SK-N-SH (cell line): ENCODE measurements at regions not wholly inside any gene's neighbourhood (a gene's known extent, or its start where the extent isn't known, plus 50 kb on each side); places are given as distances from the start of the nearest gene placed in this dataset.

Experiments
- CTCF ChIA-PET: fragments of 300-600, 350-600 bp; formaldehyde crosslinking; extraction: SDS; loops from one replicate; lab custom pipeline; 2021; lab: Yijun Ruan, JAX
- POLR2A ChIA-PET: fragments of 350-600 bp; sonication (Branson Sonifier 250); formaldehyde crosslinking; extraction: SDS; loops from one replicate; lab custom pipeline; 2020; ENCODE audit warnings: antibody characterized with exemption, inconsistent platforms; lab: Yijun Ruan, JAX
- DNase-seq: peaks from one replicate; pipeline ENCODE4 v3.0.0; 2012
- H2AFZ ChIP-seq: fragments of 200-600 bp; sonication (generic); 2 replicates; pipeline ENCODE4 v1.8.1; 2016; ENCODE audit warnings: antibody characterized with exemption, mild to moderate bottlenecking, low read depth
- H3F3A ChIP-seq: fragments of 200-600 bp; sonication (generic); replicated peaks from 2 replicates; pipeline ENCODE3; 2016; ENCODE audit warnings: antibody characterized with exemption, mild to moderate bottlenecking; ENCODE audit not compliant: insufficient read depth
- H3K27ac ChIP-seq, 2 experiments: fragments of 200-500 bp in 1 of 2; fragments of 200-600 bp in 1 of 2; sonication (Bioruptor generic) in 1 of 2; sonication (generic), shearing (Covaris generic) in 1 of 2; 2 replicates each; pipeline versions ENCODE4 v1.5.1 to v1.6.1; 2014 to 2016; ENCODE audit warnings: low read depth in 2 of 2, inconsistent platforms in 1 of 2, low read length in 1 of 2, mild to moderate bottlenecking in 1 of 2, mixed read lengths in 1 of 2
- H3K27me3 ChIP-seq: fragments of 200-600 bp; sonication (generic), shearing (Covaris generic); 2 replicates; pipeline ENCODE4 v1.6.1; 2016; ENCODE audit warnings: mixed run types; ENCODE audit not compliant: insufficient read depth
- H3K36me3 ChIP-seq, 2 experiments: fragments of 200-500 bp in 1 of 2; fragments of 200-600 bp in 1 of 2; sonication (Bioruptor generic) in 1 of 2; sonication (generic) in 1 of 2; replicated peaks in 1 of 2; 2 replicates each; pipeline versions ENCODE3 to v1.5.1; 2014 to 2016; ENCODE audit warnings: low read length in 1 of 2, mild to moderate bottlenecking in 1 of 2; ENCODE audit not compliant: insufficient read depth in 2 of 2, control insufficient read depth in 1 of 2
- H3K4me1 ChIP-seq, 2 experiments: fragments of 200-500 bp in 1 of 2; fragments of 200-600 bp in 1 of 2; sonication (Bioruptor generic) in 1 of 2; sonication (generic), shearing (Covaris generic) in 1 of 2; 2 replicates each; pipeline versions ENCODE4 v1.5.1 to v1.6.1; 2014 to 2016; ENCODE audit warnings: low read depth in 1 of 2, low read length in 1 of 2, mixed run types in 1 of 2; ENCODE audit not compliant: insufficient read depth in 2 of 2, control insufficient read depth in 1 of 2
- H3K4me2 ChIP-seq: fragments of 200-600 bp; sonication (generic), shearing (Covaris generic); 2 replicates; pipeline ENCODE4 v1.6.1; 2017; ENCODE audit warnings: mixed run types
- H3K4me3 ChIP-seq, 2 experiments: fragments of 200-500 bp in 1 of 2; fragments of 200-600 bp in 1 of 2; sonication (Bioruptor generic) in 1 of 2; sonication (generic), shearing (Covaris generic) in 1 of 2; 2 replicates each; pipeline versions ENCODE4 v1.5.1 to v1.8.1; 2014 to 2016; ENCODE audit warnings: low read depth in 2 of 2, inconsistent platforms in 1 of 2, low read length in 1 of 2, mild to moderate bottlenecking in 1 of 2, mixed read lengths in 1 of 2, moderate library complexity in 1 of 2
- H3K79me2 ChIP-seq: fragments of 200-600 bp; sonication (generic); 2 replicates; pipeline ENCODE4 v1.8.1; 2017; ENCODE audit warnings: mild to moderate bottlenecking; ENCODE audit not compliant: insufficient read depth
- H3K9ac ChIP-seq: fragments of 200-600 bp; sonication (generic); 2 replicates; pipeline ENCODE4 v1.6.1; 2017; ENCODE audit warnings: mixed run types
- H3K9me2 ChIP-seq: fragments of 200-600 bp; sonication (generic); 2 replicates; pipeline ENCODE4 v1.6.1; 2017; ENCODE audit warnings: mixed run types
- H3K9me3 ChIP-seq: fragments of 200-600 bp; sonication (generic); 2 replicates; pipeline ENCODE4 v1.6.1; 2017; ENCODE audit warnings: mixed run types, mild to moderate bottlenecking, moderate library complexity
- H4K20me1 ChIP-seq: fragments of 200-600 bp; sonication (generic); 2 replicates; pipeline ENCODE4 v1.6.1; 2017; ENCODE audit warnings: mild to moderate bottlenecking, mixed run types; ENCODE audit not compliant: insufficient read depth
- CTCF ChIP-seq: fragments of 200-600 bp; sonication (generic); IDR thresholded peaks from 2 replicates; pipeline ENCODE4 v1.6.1; 2017; ENCODE audit warnings: antibody characterized with exemption, mild to moderate bottlenecking, moderate library complexity
- ELF1 ChIP-seq: IDR thresholded peaks from 2 replicates; pipeline ENCODE4 v1.4.0; 2012
- EZH2phosphoT487 ChIP-seq: fragments of 200-600 bp; sonication (generic); IDR thresholded peaks from 2 replicates; pipeline ENCODE4 v1.6.1; 2017; ENCODE audit warnings: low read depth, mixed run types, mild to moderate bottlenecking, antibody characterized with exemption, moderate library complexity, borderline replicate concordance
- FOSL2 ChIP-seq: IDR thresholded peaks from 2 replicates; pipeline ENCODE4 v1.4.0; 2012; ENCODE audit warnings: low read depth, mild to moderate bottlenecking, moderate library complexity, borderline replicate concordance
- FOXM1 ChIP-seq: IDR thresholded peaks from 2 replicates; pipeline ENCODE4 v1.4.0; 2012; ENCODE audit warnings: low read depth, mild to moderate bottlenecking
- GABPA ChIP-seq: IDR thresholded peaks from 2 replicates; pipeline ENCODE4 v1.4.0; 2012; ENCODE audit warnings: low read depth, mild to moderate bottlenecking
- GATA2 ChIP-seq: sonication (generic); formaldehyde crosslinking; IDR thresholded peaks from 2 replicates; pipeline ENCODE4 v1.5.0; 2020; ENCODE audit warnings: mild to moderate bottlenecking, missing genetic modification reagents
- JUND ChIP-seq: IDR thresholded peaks from 2 replicates; pipeline ENCODE4 v1.4.0; 2012
- MEF2A ChIP-seq: IDR thresholded peaks from 2 replicates; pipeline ENCODE4 v1.4.0; 2012; ENCODE audit warnings: low read depth, borderline replicate concordance
- NFIC ChIP-seq: IDR thresholded peaks from 2 replicates; pipeline ENCODE4 v1.4.0; 2012; ENCODE audit warnings: borderline replicate concordance
- NRF1 ChIP-seq: IDR thresholded peaks from 2 replicates; pipeline ENCODE4 v1.6.1; 2012; ENCODE audit warnings: low read depth, mild to moderate bottlenecking, low read length
- PBX3 ChIP-seq: IDR thresholded peaks from 2 replicates; pipeline ENCODE4; 2012
- RAD21 ChIP-seq: IDR thresholded peaks from 2 replicates; pipeline ENCODE4 v1.6.1; 2012; ENCODE audit warnings: mild to moderate bottlenecking, low read length
- REST ChIP-seq: IDR thresholded peaks from 2 replicates; pipeline ENCODE4 v1.6.1; 2012; ENCODE audit warnings: mild to moderate bottlenecking, low read depth, low read length, moderate library complexity
- SMC3 ChIP-seq: IDR thresholded peaks from 2 replicates; pipeline ENCODE4 v1.6.1; 2012; ENCODE audit warnings: low read depth, low read length, improper control_type of control experiment
- TEAD4 ChIP-seq: IDR thresholded peaks from 2 replicates; pipeline ENCODE4 v1.4.0; 2012; ENCODE audit warnings: mild to moderate bottlenecking, borderline replicate concordance; ENCODE audit not compliant: insufficient read depth
- YY1 ChIP-seq: IDR thresholded peaks from 2 replicates; pipeline ENCODE4 v1.4.0; 2012; ENCODE audit warnings: low read depth, mild to moderate bottlenecking
- ZBTB33 ChIP-seq: IDR thresholded peaks from 2 replicates; pipeline ENCODE4 v1.4.0; 2012; ENCODE audit warnings: low read depth, borderline replicate concordance
- whole genome bisulfite sequencing: methylation state at CpG from one replicate; pipeline ENCODE4 v1.1.6; 2017; ENCODE audit warnings: low lambda C conversion rate; 5-methylcytosine and 5-hydroxymethylcytosine counted together

- no peak for TF ChIP-seq NFIC
- TF ChIP-seq PBX3 = no peak
- TF ChIP-seq GATA2 = no peak
- TF ChIP-seq EZH2phosphoT487 = no peak
- TF ChIP-seq TEAD4 = no peak
- TF ChIP-seq CTCF = no peak
- no peaks in the 10 kb centered on the region for H3K79me2 ChIP-seq
- H3K36me3 ChIP-seq = no peaks in the 10 kb centered on the region
- H3K9me3 ChIP-seq = no peaks in the 10 kb centered on the region
- POLR2A ChIA-PET = no interaction called here
- H3F3A ChIP-seq = no peaks in the 10 kb centered on the region
- no peak overlapping the region for H3K4me3 ChIP-seq
- no peak overlapping the region for H3K27ac ChIP-seq
- CTCF ChIA-PET = no interaction called here
- H3K9ac ChIP-seq = no peak overlapping the region
- no peak overlapping the region for H2AFZ ChIP-seq
- H4K20me1 ChIP-seq = no peaks in the 10 kb centered on the region
- no peaks in the 10 kb centered on the region for H3K4me1 ChIP-seq
- no peaks in the 10 kb centered on the region for H3K27me3 ChIP-seq
- H3K9me2 ChIP-seq = no peaks in the 10 kb centered on the region
- WGBS = 0% methylated on average over 1 of the region's 1 CpG
- no peak overlapping the region for H3K4me2 ChIP-seq
- DNase-seq = no peak
Observed at GRCh38 chr4:33628296-33628695, 2616.0 kb downstream of the ARAP2 start.

- H3K4me3 ChIP-seq = no peak overlapping the region
- no peak overlapping the region for H3K4me2 ChIP-seq
- H2AFZ ChIP-seq = no peak overlapping the region
- no peaks in the 10 kb centered on the region for H3F3A ChIP-seq
- no peak overlapping the region for H3K9ac ChIP-seq
- WGBS = 41% methylated on average over 2 of the region's 2 CpGs
- no peak overlapping the region for H3K27ac ChIP-seq
- CTCF ChIA-PET = interaction anchor here (0.6 to 3.5 kb wide), 7 partner anchors 9 to 1072 kb away, joined by 3 to 15 read pairs (median 3); no protein-coding TSS in a partner anchor
- H3K4me1 ChIP-seq = no peaks in the 10 kb centered on the region
- no peaks in the 10 kb centered on the region for H4K20me1 ChIP-seq
- POLR2A ChIA-PET = no interaction called here
- no peaks in the 10 kb centered on the region for H3K9me2 ChIP-seq
- no peaks in the 10 kb centered on the region for H3K27me3 ChIP-seq
- H3K9me3 ChIP-seq = no peaks in the 10 kb centered on the region
- H3K36me3 ChIP-seq = no peaks in the 10 kb centered on the region
- no peaks in the 10 kb centered on the region for H3K79me2 ChIP-seq
- DNase-seq = no peak
- peak; percentile 74 for TF ChIP-seq CTCF
- no peak for TF ChIP-seq MEF2A
- TF ChIP-seq RAD21 = peak; percentile 79
- TF ChIP-seq EZH2phosphoT487 = no peak
- TF ChIP-seq REST = no peak
- TF ChIP-seq GABPA = no peak
- no peak for TF ChIP-seq NRF1
- no peak for TF ChIP-seq YY1
- no peak for TF ChIP-seq JUND
- no peak for TF ChIP-seq FOSL2
- no peak for TF ChIP-seq FOXM1
- no peak for TF ChIP-seq ELF1
- TF ChIP-seq SMC3 = peak; percentile 61
- TF ChIP-seq GATA2 = no peak
- no peak for TF ChIP-seq ZBTB33
Observed at GRCh38 chr4:33649015-33649414, 2595.3 kb downstream of the ARAP2 start.
